ENCODE measurements at regions not wholly inside any gene's neighbourhood (a gene's known extent, or its start where the extent isn't known, plus 50 kb on each side); places are given as distances from the start of the nearest gene placed in this dataset.
A peak's percentile ranks its signal among the peaks of the same experiment; 100 is the strongest.

DNA sequence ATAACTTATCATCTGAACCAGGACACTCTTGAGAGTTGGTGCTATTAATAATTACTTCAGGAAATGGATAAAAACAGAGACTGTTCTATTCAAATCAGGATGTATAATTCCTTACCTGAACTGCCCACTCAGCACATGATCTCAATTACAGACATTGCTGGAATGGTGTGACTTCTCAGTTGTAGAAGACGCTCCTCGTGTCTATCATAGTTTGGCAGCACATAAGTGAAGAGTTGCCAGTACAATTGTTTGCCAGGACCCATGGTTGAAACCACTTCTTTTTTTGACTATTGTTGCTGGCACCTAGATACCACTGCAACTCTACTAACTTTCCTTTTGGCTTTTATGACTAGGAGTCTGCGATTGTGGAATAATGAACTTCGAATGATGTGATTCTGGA is 105.4 kb downstream of the ZNF365 start:
- no peaks in the 10 kb centered on the region for H3K27me3 ChIP-seq
- no peak overlapping the region for H3K27ac ChIP-seq
- H3K9me3 ChIP-seq: no peaks in the 10 kb centered on the region
- intact Hi-C loops (cut with DNase I): no loop called here
- TF ChIP-seq, protein P1, sequence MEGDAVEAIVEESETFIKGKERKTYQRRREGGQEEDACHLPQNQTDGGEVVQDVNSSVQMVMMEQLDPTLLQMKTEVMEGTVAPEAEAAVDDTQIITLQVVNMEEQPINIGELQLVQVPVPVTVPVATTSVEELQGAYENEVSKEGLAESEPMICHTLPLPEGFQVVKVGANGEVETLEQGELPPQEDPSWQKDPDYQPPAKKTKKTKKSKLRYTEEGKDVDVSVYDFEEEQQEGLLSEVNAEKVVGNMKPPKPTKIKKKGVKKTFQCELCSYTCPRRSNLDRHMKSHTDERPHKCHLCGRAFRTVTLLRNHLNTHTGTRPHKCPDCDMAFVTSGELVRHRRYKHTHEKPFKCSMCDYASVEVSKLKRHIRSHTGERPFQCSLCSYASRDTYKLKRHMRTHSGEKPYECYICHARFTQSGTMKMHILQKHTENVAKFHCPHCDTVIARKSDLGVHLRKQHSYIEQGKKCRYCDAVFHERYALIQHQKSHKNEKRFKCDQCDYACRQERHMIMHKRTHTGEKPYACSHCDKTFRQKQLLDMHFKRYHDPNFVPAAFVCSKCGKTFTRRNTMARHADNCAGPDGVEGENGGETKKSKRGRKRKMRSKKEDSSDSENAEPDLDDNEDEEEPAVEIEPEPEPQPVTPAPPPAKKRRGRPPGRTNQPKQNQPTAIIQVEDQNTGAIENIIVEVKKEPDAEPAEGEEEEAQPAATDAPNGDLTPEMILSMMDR (IDR thresholded peaks at IDR 0.05): no peak
- H3K36me3 ChIP-seq: no peaks in the 10 kb centered on the region
- no peak for DNase-seq
- no peak for ATAC-seq
- H3K4me1 ChIP-seq: no peaks in the 10 kb centered on the region
- no peak overlapping the region for H3K4me3 ChIP-seq

DNA sequence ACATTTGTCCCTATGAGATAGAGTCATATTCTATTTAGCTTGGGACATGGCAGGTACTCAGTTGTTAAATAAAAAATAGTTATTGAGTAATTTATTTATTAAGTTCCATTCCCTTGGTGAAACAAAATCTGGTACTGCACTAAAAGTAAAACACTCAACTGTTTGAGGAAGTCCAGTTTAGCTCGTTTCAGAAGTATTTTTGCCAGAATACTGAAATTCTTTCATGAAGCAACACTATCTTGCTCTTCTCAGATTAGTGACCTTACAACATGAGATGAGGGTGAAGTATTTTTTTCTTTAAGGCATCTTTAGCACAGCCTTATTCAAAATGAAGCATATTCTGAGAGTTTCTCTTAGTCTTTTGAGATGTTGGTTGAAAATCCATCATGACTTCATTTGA is 106.0 kb downstream of the ZNF365 start:
- DNase-seq (no peak), ATAC-seq (no peak)

DNA sequence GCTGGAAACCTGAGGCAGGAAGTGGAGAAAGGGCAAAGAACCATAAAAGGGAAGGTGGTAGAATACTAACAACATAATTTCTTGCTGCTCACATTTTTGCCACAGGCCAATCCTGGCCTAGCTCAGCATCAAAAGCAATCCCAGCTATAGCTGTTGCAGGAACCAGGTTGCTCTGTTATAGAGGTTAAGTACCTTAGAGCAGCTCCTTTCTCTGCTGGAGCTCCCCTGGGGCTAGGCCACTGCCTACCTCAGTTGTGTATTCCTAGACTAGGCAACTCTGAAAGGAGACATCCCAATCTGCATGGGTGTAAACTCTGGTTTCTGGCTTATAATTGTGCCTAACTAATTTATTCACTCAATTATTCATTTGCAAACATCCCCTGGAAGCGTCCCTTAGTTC is 108.4 kb downstream of the ZNF365 start:
- Histone ChIP-seq H3K27me3 (no peaks in the 10 kb centered on the region), H3K9me3 (no peaks in the 10 kb centered on the region), H3K36me3 (no peaks in the 10 kb centered on the region), H3K4me1 (no peaks in the 10 kb centered on the region), H3K27ac (no peak overlapping the region), H3K4me3 (no peak overlapping the region)
- no peak for ATAC-seq
- DNase-seq: no peak
- intact Hi-C loops (cut with DNase I): no loop called here
- TF ChIP-seq, protein P1 (IDR thresholded peaks at IDR 0.05): no peak

More for the DNA sequence above, 106.0 kb downstream of the ZNF365 start:
- Histone ChIP-seq H3K9me3 (no peaks in the 10 kb centered on the region), H3K27ac (no peak overlapping the region), H3K36me3 (no peaks in the 10 kb centered on the region), H3K27me3 (no peaks in the 10 kb centered on the region), H3K4me3 (no peak overlapping the region), H3K4me1 (no peaks in the 10 kb centered on the region)
- intact Hi-C loops (cut with DNase I): no loop called here
- TF ChIP-seq, protein P1 (IDR thresholded peaks at IDR 0.05): no peak

DNA sequence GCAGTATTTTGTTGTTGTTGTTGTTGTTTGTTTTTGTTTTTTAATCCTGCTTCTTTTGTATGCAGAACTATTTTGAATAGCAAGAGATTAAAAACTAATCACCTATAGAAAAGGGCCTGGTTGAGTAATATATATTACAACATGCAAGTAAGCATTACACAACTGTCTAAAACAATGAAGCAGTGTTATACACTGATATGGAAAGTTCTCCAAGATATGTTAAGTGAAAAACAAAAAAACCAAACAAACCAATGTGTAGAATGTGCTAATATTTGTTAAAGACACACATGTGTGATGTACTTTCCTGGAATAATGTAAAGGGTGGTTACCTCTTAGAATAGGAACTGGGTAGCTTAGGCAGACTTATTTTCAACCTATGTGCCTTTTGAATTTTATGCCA is 117.4 kb downstream of the ZNF365 start:
- Histone ChIP-seq H3K4me1 (peaks cover 7% of the 10 kb centered on the region), H3K27me3 (no peaks in the 10 kb centered on the region), H3K4me3 (no peak overlapping the region), H3K27ac (no peak overlapping the region), H3K36me3 (no peaks in the 10 kb centered on the region), H3K9me3 (no peaks in the 10 kb centered on the region)
- TF ChIP-seq, protein P1 (IDR thresholded peaks at IDR 0.05): no peak
- intact Hi-C loops (cut with DNase I): no loop called here
- no peak for ATAC-seq
- no peak for DNase-seq

DNA sequence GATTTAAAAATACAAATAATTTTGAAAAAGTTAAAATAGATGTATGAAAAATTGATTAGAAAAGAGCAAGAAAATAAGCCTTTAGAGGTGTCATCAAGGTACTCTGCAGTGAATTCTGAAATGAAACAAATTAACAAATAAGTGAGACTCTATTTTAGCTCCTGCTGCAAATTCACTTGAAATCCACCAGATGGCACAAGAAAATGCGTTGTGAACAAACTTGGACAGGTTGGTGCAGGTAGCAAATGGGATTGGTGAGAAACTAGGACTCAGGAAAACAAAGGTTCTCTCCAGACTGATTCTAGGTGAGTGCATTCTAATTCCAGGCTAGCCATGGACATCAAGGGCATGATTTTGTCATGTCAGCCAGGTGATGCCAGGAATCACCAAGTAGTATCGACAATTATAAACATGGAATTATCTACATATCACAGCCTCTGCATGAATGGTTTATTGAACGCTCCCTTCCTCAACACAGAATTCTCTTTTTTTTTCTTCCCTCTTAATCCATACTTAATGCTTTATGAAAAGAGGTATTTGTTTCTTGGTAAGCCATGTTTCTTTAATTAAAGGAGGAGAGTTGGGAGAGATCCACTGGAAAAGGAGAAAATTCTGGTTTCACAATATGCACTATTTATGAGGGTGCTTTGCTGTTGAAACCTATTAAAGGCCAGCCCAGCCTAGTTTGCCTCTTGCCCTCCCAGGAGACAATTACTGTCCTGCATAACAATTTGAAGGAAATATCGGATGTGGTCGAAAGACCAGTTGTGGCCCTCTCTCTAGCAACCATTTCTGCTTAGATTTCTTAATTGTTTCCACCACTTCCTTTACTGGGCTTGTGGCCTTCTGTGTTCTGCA is 118.1 kb downstream of the ZNF365 start:
- TF ChIP-seq, protein P1 (IDR thresholded peaks at IDR 0.05): peak; percentile 61
- no peaks in the 10 kb centered on the region for H3K36me3 ChIP-seq
- no peak overlapping the region for H3K27ac ChIP-seq
- peaks cover 7% of the 10 kb centered on the region for H3K4me1 ChIP-seq
- intact Hi-C loops (cut with DNase I): no loop called here
- no peaks in the 10 kb centered on the region for H3K27me3 ChIP-seq
- ATAC-seq (peak; percentile 86), DNase-seq (no peak)
- H3K9me3 ChIP-seq: no peaks in the 10 kb centered on the region
- H3K4me3 ChIP-seq: no peak overlapping the region
